Activated CD8-positive, alpha-beta T cell treated with anti-CD3 and anti-CD28 coated beads, Interleukin-2, amount 10 ng/mL, durations not matched to agents 7 days and 5 days (primary cell): ENCODE measurements at regions not wholly inside any gene's neighbourhood (a gene's known extent, or its start where the extent isn't known, plus 50 kb on each side); places are given as distances from the start of the nearest gene placed in this dataset.
"Not testable (repeated sequence)": the region's sequence is repeated elsewhere in the genome, so short reads cannot be mapped to it uniquely, and the experiment has no call there.

Source experiments
- ATAC-seq: fragments of 150-1000 bp; cut with Tn5 transposase; one replicate; pipeline ENCODE4 v1.10.0; 2021; ENCODE audit warnings: moderate library complexity
- CTCF ChIA-PET: fragments of 350-600 bp; sonication (Branson Sonifier 250); formaldehyde crosslinking; loops from one replicate; lab custom pipeline; 2021; ENCODE audit warnings: antibody characterized with exemption; lab: Charles Lee
- POLR2A ChIA-PET: fragments of 350-600 bp; sonication (Branson Sonifier 250); formaldehyde crosslinking; loops from one replicate; lab custom pipeline; 2021; ENCODE audit warnings: antibody characterized with exemption; lab: Charles Lee
- DNase-seq: peaks from one replicate; pipeline ENCODE4 v3.0.0-alpha.2; 2020
- H3K27ac Mint-ChIP-seq: one replicate; pipeline ENCODE4 v1.8.0; 2021; ENCODE audit warnings: mild to moderate bottlenecking, mixed read lengths
- H3K27me3 Mint-ChIP-seq: one replicate; pipeline ENCODE4 v1.8.0; 2021; ENCODE audit warnings: low read depth, mixed read lengths
- H3K36me3 Mint-ChIP-seq: one replicate; pipeline ENCODE4 v1.8.0; 2021; ENCODE audit warnings: low read depth, mixed read lengths
- H3K4me1 Mint-ChIP-seq: one replicate; pipeline ENCODE4 v1.8.0; 2021; ENCODE audit warnings: low read depth, mixed read lengths
- H3K4me3 Mint-ChIP-seq: one replicate; pipeline ENCODE4 v1.8.0; 2021; ENCODE audit warnings: mild to moderate bottlenecking, mixed read lengths
- H3K9me3 Mint-ChIP-seq: one replicate; pipeline ENCODE4 v1.8.0; 2022; ENCODE audit warnings: mixed read lengths; ENCODE audit not compliant: insufficient read depth

- ChIA-PET CTCF (no interaction called here), POLR2A (no interaction called here)
- ATAC-seq (no peak), DNase-seq (no peak)
- Mint-ChIP-seq H3K27ac (no peak overlapping the region), H3K4me3 (no peak overlapping the region), H3K9me3 (no peaks in the 10 kb centered on the region), H3K4me1 (no peaks in the 10 kb centered on the region), H3K27me3 (no peaks in the 10 kb centered on the region), H3K36me3 (no peaks in the 10 kb centered on the region)
These were observed 72.1 kb upstream of the TRIM24 start for GRCh38 chr7:138387755-138388475.

- POLR2A ChIA-PET, result no interaction called here
- no peak overlapping the region for H3K27ac Mint-ChIP-seq
- ATAC-seq (no peak), DNase-seq (no peak)
- CTCF ChIA-PET, result no interaction called here
- no peaks in the 10 kb centered on the region for H3K9me3 Mint-ChIP-seq
- no peaks in the 10 kb centered on the region for H3K4me1 Mint-ChIP-seq
- no peak overlapping the region for H3K4me3 Mint-ChIP-seq
- no peaks in the 10 kb centered on the region for H3K27me3 Mint-ChIP-seq
- H3K36me3 Mint-ChIP-seq, result no peaks in the 10 kb centered on the region
These were observed 71.2 kb upstream of the TRIM24 start for GRCh38 chr7:138388673-138389491.

- H3K36me3 Mint-ChIP-seq, result no peaks in the 10 kb centered on the region
- DNase-seq, result no peak
- no peak overlapping the region for H3K4me3 Mint-ChIP-seq
- no peaks in the 10 kb centered on the region for H3K27me3 Mint-ChIP-seq
- H3K27ac Mint-ChIP-seq, result no peak overlapping the region
- POLR2A ChIA-PET, result no interaction called here
- ATAC-seq, result no peak
- H3K9me3 Mint-ChIP-seq, result no peaks in the 10 kb centered on the region
- CTCF ChIA-PET, result interaction anchor here (0.9 kb wide), 1 partner anchor 343 kb away, joined by 3 read pairs; no protein-coding TSS in a partner anchor
- H3K4me1 Mint-ChIP-seq, result no peaks in the 10 kb centered on the region
These were observed 64.3 kb upstream of the TRIM24 start for GRCh38 chr7:138395763-138396162.

- no peaks in the 10 kb centered on the region for H3K4me1 Mint-ChIP-seq
- CTCF ChIA-PET, result interaction anchor here (0.9 kb wide), 1 partner anchor 342 kb away, joined by 3 read pairs; no protein-coding TSS in a partner anchor
- no peak for ATAC-seq
- no peak overlapping the region for H3K4me3 Mint-ChIP-seq
- H3K36me3 Mint-ChIP-seq, result no peaks in the 10 kb centered on the region
- no peak for DNase-seq
- H3K9me3 Mint-ChIP-seq, result no peaks in the 10 kb centered on the region
- no peak overlapping the region for H3K27ac Mint-ChIP-seq
- H3K27me3 Mint-ChIP-seq, result no peaks in the 10 kb centered on the region
- POLR2A ChIA-PET, result no interaction called here
These were observed 63.6 kb upstream of the TRIM24 start for GRCh38 chr7:138396251-138397070.

GRCh38 chr7:138397071-138397433 is 63.0 kb upstream of the TRIM24 start:
- ATAC-seq, H3K4me3 Mint-ChIP-seq, H3K27ac Mint-ChIP-seq, H3K4me1 Mint-ChIP-seq, POLR2A ChIA-PET, H3K36me3 Mint-ChIP-seq, H3K9me3 Mint-ChIP-seq, H3K27me3 Mint-ChIP-seq, CTCF ChIA-PET, DNase-seq: not testable (repeated sequence)

- no peaks in the 10 kb centered on the region for H3K27me3 Mint-ChIP-seq
- ChIA-PET CTCF (interaction anchor here (0.9 kb wide), 1 partner anchor 81 kb away, joined by 3 read pairs; no protein-coding TSS in a partner anchor), POLR2A (no interaction called here)
- DNase-seq, result no peak
- H3K36me3 Mint-ChIP-seq, result no peaks in the 10 kb centered on the region
- H3K4me3 Mint-ChIP-seq, result no peak overlapping the region
- H3K4me1 Mint-ChIP-seq, result no peaks in the 10 kb centered on the region
- H3K27ac Mint-ChIP-seq, result no peak overlapping the region
- ATAC-seq, result no peak
- H3K9me3 Mint-ChIP-seq, result no peaks in the 10 kb centered on the region
These were observed 61.2 kb upstream of the TRIM24 start for GRCh38 chr7:138398857-138399256.

- ATAC-seq, result no peak
- Mint-ChIP-seq H3K36me3 (no peaks in the 10 kb centered on the region), H3K9me3 (no peaks in the 10 kb centered on the region), H3K27me3 (no peaks in the 10 kb centered on the region), H3K4me1 (no peaks in the 10 kb centered on the region), H3K4me3 (no peak overlapping the region), H3K27ac (no peak overlapping the region)
- ChIA-PET CTCF (no interaction called here), POLR2A (no interaction called here)
- no peak for DNase-seq
These were observed 59.6 kb upstream of the TRIM24 start for GRCh38 chr7:138400400-138400886.

- no peaks in the 10 kb centered on the region for H3K9me3 Mint-ChIP-seq
- DNase-seq, result no peak
- no peaks in the 10 kb centered on the region for H3K36me3 Mint-ChIP-seq
- peaks cover under 1% of the 10 kb centered on the region for H3K27me3 Mint-ChIP-seq
- no peak for ATAC-seq
- no peaks in the 10 kb centered on the region for H3K4me1 Mint-ChIP-seq
- ChIA-PET CTCF (no interaction called here), POLR2A (no interaction called here)
- H3K4me3 Mint-ChIP-seq, result no peak overlapping the region
- no peak overlapping the region for H3K27ac Mint-ChIP-seq
These were observed 57.3 kb upstream of the TRIM24 start for GRCh38 chr7:138402749-138403148.

- Mint-ChIP-seq H3K36me3 (no peaks in the 10 kb centered on the region), H3K27me3 (peaks cover 2% of the 10 kb centered on the region), H3K9me3 (no peaks in the 10 kb centered on the region), H3K27ac (no peak overlapping the region), H3K4me3 (no peak overlapping the region), H3K4me1 (no peaks in the 10 kb centered on the region)
- no peak for DNase-seq
- ChIA-PET CTCF (no interaction called here), POLR2A (no interaction called here)
- ATAC-seq, result no peak
These were observed 54.6 kb upstream of the TRIM24 start for GRCh38 chr7:138405496-138405895.

GRCh38 chr7:138407792-138408191 is 52.3 kb upstream of the TRIM24 start:
- no peaks in the 10 kb centered on the region for H3K4me1 Mint-ChIP-seq
- H3K9me3 Mint-ChIP-seq, result no peaks in the 10 kb centered on the region
- ChIA-PET POLR2A (no interaction called here), CTCF (no interaction called here)
- H3K27ac Mint-ChIP-seq, result no peak overlapping the region
- ATAC-seq, result no peak
- H3K36me3 Mint-ChIP-seq, result no peaks in the 10 kb centered on the region
- no peak for DNase-seq
- no peak overlapping the region for H3K4me3 Mint-ChIP-seq
- H3K27me3 Mint-ChIP-seq, result peaks cover 2% of the 10 kb centered on the region
